ENCODE measurements at regions not wholly inside any gene's neighbourhood (a gene's known extent, or its start where the extent isn't known, plus 50 kb on each side); places are given as distances from the start of the nearest gene placed in this dataset.

DNA sequence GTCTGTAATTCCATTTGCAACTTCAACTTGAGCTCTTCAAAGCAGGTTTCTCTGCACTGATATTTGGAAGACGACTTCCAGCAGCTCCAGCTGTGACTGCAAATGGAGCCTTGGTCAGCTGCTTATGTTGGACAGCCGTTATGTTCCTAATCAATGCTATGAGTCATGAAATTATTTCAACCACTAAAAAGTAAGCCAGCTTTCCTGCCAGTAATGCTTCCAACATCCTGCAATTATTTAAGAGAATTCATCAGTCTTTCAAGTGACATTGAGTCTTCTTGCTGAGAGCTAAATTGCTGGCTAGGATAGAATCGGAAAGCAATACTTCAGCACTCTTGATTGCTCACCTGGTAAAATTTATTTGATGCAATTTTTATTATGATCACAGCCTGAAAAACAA is 375.7 kb downstream of the MMUT start:
- DNase-seq = no peak
- 68% methylated on average over 3 of the region's 3 CpGs for WGBS, 2 donors
- TF ChIP-seq CTCF (IDR thresholded peaks at IDR 0.05) = no peak
- no peak for TF ChIP-seq POLR2A (IDR thresholded peaks at IDR 0.05)
- Histone ChIP-seq H3K9me3 (no peaks in the 10 kb centered on the region), H3K36me3 (no peaks in the 10 kb centered on the region), H3K4me1 (no peaks in the 10 kb centered on the region), H3K27ac (no peak overlapping the region), H3K27me3 (no peaks in the 10 kb centered on the region), H3K4me3 (replicated peaks in 1 of 3) (no peak overlapping the region)
- intact Hi-C loops (cut with DNase I) = no loop called here

DNA sequence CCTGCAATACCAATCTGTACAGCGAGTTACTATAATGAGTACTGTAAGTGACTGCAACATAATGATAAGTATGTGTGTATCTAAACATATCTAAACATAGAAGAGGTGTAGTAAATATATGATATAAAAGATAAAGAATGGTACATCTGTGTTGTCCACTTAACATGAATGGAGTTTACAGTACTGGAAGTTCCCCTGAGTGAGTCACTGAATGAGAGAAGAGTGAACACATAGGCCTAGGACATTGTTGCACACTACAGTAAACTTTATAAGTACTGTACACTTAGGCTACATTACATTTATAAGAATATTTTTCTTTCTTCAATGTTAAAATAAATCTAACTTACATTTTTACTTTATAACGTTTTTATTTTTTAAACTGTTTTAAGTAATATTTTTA is 380.4 kb downstream of the MMUT start:
- Histone ChIP-seq H3K9me3 (no peaks in the 10 kb centered on the region), H3K36me3 (no peaks in the 10 kb centered on the region), H3K27me3 (no peaks in the 10 kb centered on the region), H3K4me1 (no peaks in the 10 kb centered on the region), H3K27ac (no peak overlapping the region), H3K4me3 (replicated peaks in 1 of 3) (no peak overlapping the region)
- no peak for DNase-seq
- intact Hi-C loops (cut with DNase I) = no loop called here
- 79% methylated on average over 2 of the region's 2 CpGs for WGBS, 2 donors
- no peak for TF ChIP-seq CTCF (IDR thresholded peaks at IDR 0.05)
- no peak for TF ChIP-seq POLR2A (IDR thresholded peaks at IDR 0.05)

GRCh38 chr6:49072885-49073620 is 390.0 kb downstream of the MMUT start:
- H3K4me1 ChIP-seq = no peaks in the 10 kb centered on the region
- no peaks in the 10 kb centered on the region for H3K9me3 ChIP-seq
- H3K27ac ChIP-seq = no peak overlapping the region
- H3K27me3 ChIP-seq = no peaks in the 10 kb centered on the region
- no peak overlapping the region for H3K4me3 ChIP-seq (replicated peaks in 1 of 3)
- DNase-seq = no peak
- 92 to 93% methylated on average over 4 of the region's 4 CpGs for WGBS, 2 donors
- intact Hi-C loops (cut with DNase I) = no loop called here
- TF ChIP-seq POLR2A (IDR thresholded peaks at IDR 0.05) = no peak
- no peak for TF ChIP-seq CTCF (IDR thresholded peaks at IDR 0.05)
- H3K36me3 ChIP-seq = no peaks in the 10 kb centered on the region

- H3K27me3 ChIP-seq = no peaks in the 10 kb centered on the region
- H3K4me1 ChIP-seq = no peaks in the 10 kb centered on the region
- 87 to 91% methylated on average over 1 of the region's 1 CpG for WGBS, 2 donors
- no peak overlapping the region for H3K4me3 ChIP-seq (replicated peaks in 1 of 3)
- TF ChIP-seq CTCF (IDR thresholded peaks at IDR 0.05) (no peak), POLR2A (IDR thresholded peaks at IDR 0.05) (no peak)
- no peak for DNase-seq
- H3K27ac ChIP-seq = no peak overlapping the region
- intact Hi-C loops (cut with DNase I) = no loop called here
- no peaks in the 10 kb centered on the region for H3K36me3 ChIP-seq
- no peaks in the 10 kb centered on the region for H3K9me3 ChIP-seq
These were observed 390.9 kb downstream of the MMUT start for GRCh38 chr6:49072146-49072545.

GRCh38 chr6:49070411-49070810 is 392.6 kb downstream of the MMUT start:
- WGBS, 2 donors = 86 to 87% methylated on average over 2 of the region's 2 CpGs
- no peaks in the 10 kb centered on the region for H3K36me3 ChIP-seq
- H3K4me3 ChIP-seq (replicated peaks in 1 of 3) = no peak overlapping the region
- H3K4me1 ChIP-seq = no peaks in the 10 kb centered on the region
- no peaks in the 10 kb centered on the region for H3K9me3 ChIP-seq
- intact Hi-C loops (cut with DNase I) = no loop called here
- no peaks in the 10 kb centered on the region for H3K27me3 ChIP-seq
- TF ChIP-seq CTCF (IDR thresholded peaks at IDR 0.05) = no peak
- no peak for TF ChIP-seq POLR2A (IDR thresholded peaks at IDR 0.05)
- DNase-seq = no peak
- H3K27ac ChIP-seq = no peak overlapping the region
